Medulla oblongata (tissue), 1 donor: ENCODE measurements at regions not wholly inside any gene's neighbourhood (a gene's known extent, or its start where the extent isn't known, plus 50 kb on each side); places are given as distances from the start of the nearest gene placed in this dataset.
"Not testable (repeated sequence)": the region's sequence is repeated elsewhere in the genome, so short reads cannot be mapped to it uniquely, and the experiment has no call there.

Experiments
- DNase-seq: peaks from one replicate; pipeline ENCODE4 v3.0.0-alpha.2; 2015; ENCODE audit errors: extremely low spot score

DNA sequence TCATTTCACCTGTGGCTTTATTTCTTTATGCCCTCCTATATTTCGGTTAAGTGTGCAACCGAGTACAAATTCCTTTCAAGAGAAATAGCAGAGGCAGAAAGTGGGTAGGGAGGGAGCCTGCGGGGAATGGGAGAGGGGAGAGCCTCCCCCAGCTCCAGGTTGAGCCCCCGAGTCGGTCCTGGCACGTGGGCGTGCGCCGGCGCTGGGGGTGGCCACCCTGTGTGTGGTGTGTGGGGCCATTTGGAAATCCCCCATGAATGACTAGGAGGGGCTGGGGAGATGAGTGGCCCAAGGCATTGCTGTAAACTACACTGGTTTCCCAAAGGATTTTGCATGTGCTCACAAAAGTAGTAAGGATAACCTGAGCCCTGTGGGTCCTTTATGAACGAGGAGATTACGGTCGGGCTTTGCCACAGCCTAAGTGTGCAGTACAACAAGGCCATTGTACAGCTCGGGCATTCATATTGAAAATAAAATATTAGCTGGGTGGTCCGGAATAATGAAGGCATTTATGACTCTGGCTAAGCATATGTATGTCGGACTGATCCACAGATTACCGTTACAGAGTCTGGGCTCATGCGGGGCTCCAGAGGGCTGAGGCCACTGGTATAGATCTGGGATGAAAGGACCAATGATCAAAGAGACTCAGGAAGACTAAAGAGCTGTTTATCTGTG is 84.5 kb upstream of the RALGAPA2 start:
- DNase-seq = no peak

- no peak for DNase-seq
These were observed 83.3 kb upstream of the RALGAPA2 start for GRCh38 chr20:20795721-20796120.

DNA sequence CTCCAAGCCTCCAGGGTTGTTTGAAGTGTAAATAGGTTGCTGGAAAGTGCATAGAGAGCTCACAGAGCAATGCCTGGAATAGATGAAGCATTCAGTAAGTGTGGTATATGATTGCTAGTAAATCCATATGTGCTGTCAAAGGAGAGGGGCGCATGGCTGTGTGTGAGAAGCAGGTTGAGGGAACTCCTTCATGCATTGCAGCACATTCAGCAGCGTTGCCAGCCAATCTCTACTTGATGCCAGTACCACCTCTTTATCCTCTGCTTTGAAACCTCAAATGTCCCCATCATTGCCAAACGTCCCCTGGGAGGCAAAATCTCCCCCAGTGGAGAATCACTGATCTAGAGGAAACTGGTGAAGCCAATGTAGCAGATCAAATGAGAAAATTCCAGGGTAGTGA is 82.7 kb upstream of the RALGAPA2 start:
- DNase-seq = no peak

DNA sequence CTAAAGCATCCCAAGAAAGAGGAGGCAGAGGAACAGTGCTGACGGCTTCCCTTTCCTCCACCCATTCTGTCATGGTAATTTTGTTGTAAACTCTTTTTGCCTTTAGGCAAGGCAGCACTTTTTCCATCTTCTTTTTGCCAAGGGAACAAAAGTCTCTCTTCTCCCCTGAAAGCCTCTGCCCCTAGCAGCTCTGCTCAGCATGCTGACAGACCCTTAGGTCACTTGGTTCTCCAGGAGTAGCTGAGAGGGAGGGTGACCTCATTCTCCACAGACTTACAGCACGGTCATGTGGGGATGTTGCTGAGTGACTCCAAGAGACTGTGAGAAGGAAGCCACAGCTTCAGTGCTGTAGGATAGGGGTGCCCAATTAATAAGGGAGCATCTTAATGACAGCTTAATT is 81.1 kb upstream of the RALGAPA2 start:
- DNase-seq = no peak

GRCh38 chr20:20791664-20792568 is 79.5 kb upstream of the RALGAPA2 start:
- DNase-seq = no peak

GRCh38 chr20:20788308-20788707 is 75.9 kb upstream of the RALGAPA2 start:
- no peak for DNase-seq

DNA sequence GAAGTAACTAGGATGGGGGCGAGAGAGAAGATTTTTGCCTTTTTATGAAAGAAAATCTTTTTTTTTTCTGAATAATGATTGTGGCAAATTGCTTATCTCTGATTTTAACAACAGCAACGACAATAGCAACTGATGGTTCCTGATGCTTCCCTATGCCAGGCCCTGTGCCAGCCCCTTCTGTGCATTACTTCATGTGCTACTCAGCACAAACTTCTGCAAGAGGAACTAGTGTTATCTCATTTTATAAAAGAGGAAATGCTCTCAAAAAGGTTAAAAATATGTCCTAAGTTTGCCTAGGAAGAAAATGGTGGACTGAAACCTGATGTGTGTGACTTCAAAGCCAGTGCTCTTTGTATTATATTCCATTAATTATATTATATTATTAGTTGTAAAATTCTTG is 74.0 kb upstream of the RALGAPA2 start:
- peak; percentile 64 for DNase-seq

DNA sequence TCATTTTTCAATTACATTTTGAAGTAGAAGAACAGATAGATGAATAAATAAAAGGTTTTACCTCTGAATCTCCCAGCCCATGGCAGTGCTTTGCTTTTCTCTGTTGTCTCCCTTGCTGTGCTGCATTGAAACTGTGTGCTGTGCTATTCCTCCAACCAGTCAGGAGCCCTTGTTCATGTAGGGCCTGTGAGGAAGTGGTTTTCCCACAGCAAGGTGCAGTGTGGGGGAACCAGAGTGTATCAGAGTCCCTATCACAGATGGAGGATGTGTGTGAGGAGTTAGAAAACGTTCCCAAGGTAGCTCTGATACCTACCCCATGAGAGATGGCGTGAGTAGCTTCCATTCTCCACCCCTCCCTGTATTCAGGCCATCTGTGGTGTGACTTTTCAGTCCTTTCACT is 72.8 kb upstream of the RALGAPA2 start:
- no peak for DNase-seq

DNA sequence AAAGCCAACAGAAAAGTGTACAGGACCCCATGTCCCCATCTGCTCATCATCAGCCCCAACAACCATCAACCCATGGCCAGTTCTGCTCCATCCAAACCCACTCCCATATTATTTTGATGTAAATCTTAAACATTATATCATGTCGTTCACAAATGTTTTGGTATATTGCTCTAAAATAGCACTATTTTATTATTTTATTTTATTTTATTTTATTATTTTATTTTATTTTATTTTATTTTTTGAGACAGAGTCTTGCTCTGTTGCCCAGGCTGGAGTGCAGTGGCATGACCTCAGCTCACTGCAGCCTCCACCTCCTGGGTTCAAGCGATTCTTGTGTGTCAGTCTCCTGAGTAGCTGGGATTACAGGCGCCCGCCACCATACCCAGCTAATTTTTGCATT is 72.0 kb upstream of the RALGAPA2 start:
- DNase-seq = not testable (repeated sequence)

- DNase-seq = no peak
These were observed 71.0 kb upstream of the RALGAPA2 start for GRCh38 chr20:20783450-20783849.

- DNase-seq = no peak
These were observed 70.3 kb upstream of the RALGAPA2 start for GRCh38 chr20:20782755-20783154.

DNA sequence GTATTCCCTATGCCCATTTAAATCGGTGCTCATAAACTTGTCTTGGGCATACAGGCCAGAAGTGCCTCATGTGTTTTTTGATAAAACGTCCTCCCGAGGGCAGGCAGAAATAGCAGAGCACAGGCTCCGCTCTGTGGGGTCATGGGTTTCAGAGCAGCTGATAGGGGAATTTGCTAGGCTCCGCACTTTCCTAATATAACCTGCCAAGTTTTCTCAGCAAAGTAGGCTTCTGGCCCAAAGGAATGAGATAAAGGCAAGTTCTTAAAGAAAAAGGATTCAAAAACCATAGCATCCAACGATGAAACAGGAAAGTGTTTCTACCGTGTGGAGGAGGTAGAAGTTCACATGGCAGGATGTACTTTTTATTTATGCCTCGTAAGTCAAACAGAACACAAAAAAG is 69.8 kb upstream of the RALGAPA2 start:
- DNase-seq = peak; percentile 30

DNA sequence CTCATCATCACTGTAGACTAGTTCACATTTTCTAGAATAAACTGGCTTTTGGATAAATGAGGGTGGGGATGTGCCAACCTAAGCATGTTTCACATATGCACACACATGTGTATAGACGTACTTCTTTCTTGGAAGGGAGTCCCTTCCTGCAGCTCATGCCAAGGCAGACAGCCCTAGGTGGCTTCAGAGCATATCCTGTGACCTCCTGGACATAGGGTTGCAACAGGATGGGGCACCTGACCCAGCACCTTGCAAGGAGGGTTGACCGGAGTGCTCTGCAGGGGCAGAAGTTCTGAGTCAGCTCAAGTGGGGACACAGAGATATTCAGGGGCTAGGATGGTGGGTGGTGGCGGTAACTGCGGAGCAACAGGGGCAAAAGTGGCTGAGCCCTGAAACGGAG is 68.6 kb upstream of the RALGAPA2 start:
- DNase-seq = no peak

DNA sequence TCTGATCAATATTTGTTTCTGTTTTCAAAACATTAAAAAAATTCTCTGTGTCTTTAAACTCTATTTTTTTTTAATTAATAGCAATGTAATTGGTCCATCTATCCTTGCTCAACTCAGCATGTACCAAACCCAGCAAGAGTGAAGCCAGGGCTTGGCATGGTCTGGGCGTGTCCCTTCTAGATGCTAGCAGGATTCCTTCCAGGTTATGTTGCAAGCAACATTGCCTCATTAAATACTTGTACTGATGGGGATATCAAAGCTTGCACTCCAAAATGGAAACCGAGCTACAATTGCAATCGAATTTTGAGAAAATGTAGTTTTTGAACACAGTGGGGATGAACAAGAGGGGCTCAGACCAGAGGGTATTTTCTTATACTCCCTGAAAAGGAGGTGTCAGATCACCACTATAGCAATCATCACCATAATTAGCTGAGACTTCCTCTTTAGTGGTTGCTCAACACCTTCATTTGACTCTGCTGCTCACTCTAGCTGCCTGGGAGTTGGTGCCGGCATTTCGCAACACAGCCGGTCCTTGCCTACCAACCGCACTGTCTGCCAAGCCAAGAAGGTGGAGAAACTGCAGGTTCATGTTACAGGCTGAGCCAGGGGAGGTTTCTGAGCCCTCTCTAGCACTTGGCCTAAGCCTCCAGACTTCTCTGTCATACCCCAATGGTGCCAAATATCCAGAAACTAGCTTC is 67.8 kb upstream of the RALGAPA2 start:
- DNase-seq = peak; percentile 67

DNA sequence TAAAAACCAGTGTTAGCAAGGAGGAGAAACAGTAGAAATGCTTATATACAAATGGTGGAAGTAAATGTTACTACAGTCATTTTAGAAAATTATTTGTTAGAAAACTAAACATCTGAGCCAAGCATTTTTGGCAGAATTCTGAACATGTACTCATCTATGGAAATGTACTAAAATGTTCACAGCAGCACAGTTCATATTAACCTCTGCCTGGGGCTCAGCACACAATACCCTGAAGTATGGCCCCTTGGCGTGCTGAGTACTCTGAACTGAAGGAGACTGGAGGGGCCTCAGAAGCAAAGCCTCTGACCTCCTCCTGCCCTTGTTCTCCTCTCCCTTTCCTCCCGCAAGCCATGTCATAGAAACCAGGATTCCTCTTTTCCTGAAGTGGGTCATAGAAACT is 66.2 kb upstream of the RALGAPA2 start:
- DNase-seq = no peak

DNA sequence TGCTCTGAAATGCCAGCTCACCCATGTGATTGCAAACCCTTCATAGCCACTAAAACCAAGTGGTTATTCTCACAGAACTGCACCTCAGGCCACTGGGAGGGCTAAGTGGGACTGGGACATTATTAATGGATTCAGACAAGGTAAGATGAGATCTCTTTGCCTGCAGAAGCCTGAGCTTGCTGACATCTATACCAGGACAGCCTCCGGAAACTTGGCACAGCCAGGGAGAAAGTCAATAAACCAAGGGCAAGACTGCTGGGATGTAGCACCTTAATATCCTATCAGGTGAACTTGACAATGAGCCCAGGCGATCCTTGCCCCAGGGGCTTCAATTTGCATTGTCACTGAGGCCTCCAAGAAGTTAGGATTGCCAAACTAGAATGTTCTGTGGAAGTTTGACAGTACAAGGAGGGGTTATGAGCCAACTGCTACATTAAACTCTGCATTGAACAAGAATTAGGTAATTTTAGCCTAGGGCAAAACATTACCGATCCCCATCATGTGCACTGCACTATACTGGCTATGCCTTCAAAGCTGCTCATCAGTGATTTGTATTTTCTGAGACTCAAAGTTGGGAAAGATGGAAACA is 60.1 kb upstream of the RALGAPA2 start:
- DNase-seq = no peak

DNA sequence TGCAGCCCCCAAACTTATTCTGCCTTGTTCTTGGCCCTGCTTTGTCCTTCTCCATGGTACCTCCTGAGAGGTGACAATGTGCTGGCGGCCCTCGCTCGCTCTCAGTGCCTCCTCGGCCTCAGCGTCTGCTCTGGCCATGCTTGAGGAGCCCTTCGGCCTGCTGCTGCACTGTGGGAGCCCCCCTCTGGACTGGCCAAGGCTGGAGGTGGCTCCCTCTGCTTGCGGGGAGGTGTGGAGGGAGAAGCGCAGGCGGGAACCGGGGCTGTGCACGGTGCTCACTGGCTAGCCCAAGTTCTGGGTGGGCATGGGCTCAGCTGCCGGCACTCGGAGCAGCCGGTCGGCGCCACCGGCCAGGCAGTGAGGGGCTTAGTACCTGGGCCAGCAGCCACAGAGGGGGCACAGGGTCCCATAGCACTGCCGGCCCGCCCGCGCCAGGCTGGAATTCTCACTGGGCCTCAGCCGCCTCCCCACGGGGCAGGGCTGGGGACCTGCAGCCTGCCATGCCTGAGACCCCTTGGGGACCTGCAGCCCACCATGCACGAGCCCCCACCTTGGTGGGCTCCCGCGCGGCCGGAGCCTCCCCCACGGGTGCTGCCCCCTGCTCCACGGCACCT is 55.9 kb upstream of the RALGAPA2 start:
- DNase-seq = no peak

DNA sequence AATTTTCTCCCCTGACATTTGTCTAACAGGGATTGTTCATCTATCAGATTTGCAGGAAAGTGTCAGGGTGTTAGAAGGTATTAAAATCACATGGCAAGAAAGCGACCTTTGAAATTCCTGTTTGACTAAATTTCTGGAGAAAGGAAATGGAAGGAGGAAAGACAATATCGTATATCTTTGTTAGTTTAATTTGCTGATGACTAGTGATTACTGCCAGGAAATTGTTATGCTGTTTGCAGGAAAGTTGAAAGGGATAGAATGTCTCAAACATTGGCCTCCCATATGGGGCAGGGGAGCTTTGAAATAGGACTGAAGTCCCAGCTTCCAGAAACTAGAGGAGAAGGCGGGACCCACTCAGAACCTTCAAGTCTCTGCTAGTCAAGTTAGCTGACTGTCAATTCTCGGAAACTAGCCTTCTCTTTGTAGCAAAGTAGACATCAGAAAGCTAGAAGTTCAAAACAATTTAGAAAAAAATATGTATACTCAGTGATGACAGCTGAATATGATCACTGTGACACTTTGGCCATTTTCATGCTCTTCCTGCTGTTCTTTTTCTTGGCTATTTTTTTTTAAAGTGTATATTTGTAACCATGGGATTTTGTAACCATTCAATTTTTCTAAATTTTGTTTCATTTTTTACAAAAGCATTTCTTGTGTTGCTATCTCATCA is 53.4 kb upstream of the RALGAPA2 start:
- no peak for DNase-seq

DNA sequence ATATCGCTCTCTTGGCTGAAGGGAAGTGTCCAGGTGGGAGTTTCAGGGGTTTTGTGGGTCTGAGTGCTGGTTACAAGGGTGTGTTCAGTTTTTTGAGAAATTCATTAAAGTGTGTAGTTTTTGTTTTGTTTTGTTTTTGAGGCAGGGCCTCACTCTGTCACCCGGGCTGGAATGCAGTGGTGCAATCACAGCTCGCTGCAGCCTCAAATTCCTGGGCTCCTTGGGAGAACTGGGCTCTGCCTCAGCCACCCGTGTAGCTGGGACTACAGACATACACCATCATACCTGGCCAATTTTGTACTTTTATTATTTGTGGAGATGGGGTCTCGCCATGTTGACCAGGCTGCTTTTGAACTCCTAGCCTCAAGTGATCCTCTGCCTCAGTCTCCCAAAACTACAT is 51.2 kb upstream of the RALGAPA2 start:
- no peak for DNase-seq
